ENCODE measurements at regions not wholly inside any gene's neighbourhood (a gene's known extent, or its start where the extent isn't known, plus 50 kb on each side); places are given as distances from the start of the nearest gene placed in this dataset.

GRCh38 chr2:76447294-76447693 lies 736.6 kb upstream of the GCFC2 start:
- TF ChIP-seq CTCF (IDR thresholded peaks at IDR 0.05; ENCODE audit: low read depth, low read length), result no peak
- no peak overlapping the region for H3K4me3 ChIP-seq (ENCODE audit: low read depth, low read length)

- TF ChIP-seq CTCF (IDR thresholded peaks at IDR 0.05; ENCODE audit: low read depth, low read length), result no peak
- no peak overlapping the region for H3K4me3 ChIP-seq (ENCODE audit: low read depth, low read length)
Observed at GRCh38 chr2:76446872-76447271, 736.2 kb upstream of the GCFC2 start.

GRCh38 chr2:76445880-76446279 lies 735.2 kb upstream of the GCFC2 start:
- no peak overlapping the region for H3K4me3 ChIP-seq (ENCODE audit: low read depth, low read length)
- TF ChIP-seq CTCF (IDR thresholded peaks at IDR 0.05; ENCODE audit: low read depth, low read length), result no peak

- H3K4me3 ChIP-seq (ENCODE audit: low read depth, low read length), result no peak overlapping the region
- TF ChIP-seq CTCF (IDR thresholded peaks at IDR 0.05; ENCODE audit: low read depth, low read length), result no peak
Observed at GRCh38 chr2:76444732-76445131, 734.0 kb upstream of the GCFC2 start.

- no peak overlapping the region for H3K4me3 ChIP-seq (ENCODE audit: low read depth, low read length)
- TF ChIP-seq CTCF (IDR thresholded peaks at IDR 0.05; ENCODE audit: low read depth, low read length), result no peak
Observed at GRCh38 chr2:76437564-76437963, 726.8 kb upstream of the GCFC2 start.

GRCh38 chr2:76429374-76429773 lies 718.7 kb upstream of the GCFC2 start:
- no peak for TF ChIP-seq CTCF (IDR thresholded peaks at IDR 0.05; ENCODE audit: low read depth, low read length)
- H3K4me3 ChIP-seq (ENCODE audit: low read depth, low read length), result no peak overlapping the region

GRCh38 chr2:76427452-76427851 lies 716.7 kb upstream of the GCFC2 start:
- no peak for TF ChIP-seq CTCF (IDR thresholded peaks at IDR 0.05; ENCODE audit: low read depth, low read length)

More at GRCh38 chr2:76427452-76427851, 716.7 kb upstream of the GCFC2 start:
- H3K4me3 ChIP-seq (ENCODE audit: low read depth, low read length), result no peak overlapping the region

All from WI38 (cell line).